CD4-positive, alpha-beta T cell treated with Interferon gamma for 1 hour (primary cell): ENCODE measurements at regions not wholly inside any gene's neighbourhood (a gene's known extent, or its start where the extent isn't known, plus 50 kb on each side); places are given as distances from the start of the nearest gene placed in this dataset.

Experiments used
- DNase-seq: peaks from one replicate; pipeline ENCODE4 v3.0.0-alpha.2; 2020

GRCh38 chr6:129778793-129779192 lies 68.8 kb upstream of the ARHGAP18 start:
- no peak for DNase-seq

- no peak for DNase-seq
These were observed 67.4 kb upstream of the ARHGAP18 start for GRCh38 chr6:129777371-129777770.

- DNase-seq = no peak
These were observed 66.8 kb upstream of the ARHGAP18 start for GRCh38 chr6:129776542-129777330.

GRCh38 chr6:129774697-129775447 lies 64.9 kb upstream of the ARHGAP18 start:
- DNase-seq = peak; percentile 14

DNA sequence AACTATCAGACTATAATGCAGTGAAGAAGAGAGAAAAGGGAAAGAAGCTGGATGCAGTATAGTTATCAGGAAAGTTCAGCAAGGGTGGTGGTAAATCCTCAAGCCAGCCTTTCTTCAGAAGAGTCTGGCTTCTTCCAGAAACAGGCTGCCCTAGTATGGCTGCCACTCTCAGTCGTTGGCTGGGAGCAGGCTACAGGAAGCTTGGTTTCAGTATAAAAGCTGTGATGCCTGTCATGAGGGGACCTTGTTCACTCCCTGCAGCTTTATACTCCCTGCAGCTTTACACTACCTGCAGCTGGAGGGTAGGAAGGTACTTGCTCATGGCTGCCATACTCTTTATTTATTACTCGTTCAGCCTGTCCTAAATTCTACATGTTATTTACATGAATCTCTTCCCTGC lies 63.3 kb upstream of the ARHGAP18 start:
- no peak for DNase-seq

DNA sequence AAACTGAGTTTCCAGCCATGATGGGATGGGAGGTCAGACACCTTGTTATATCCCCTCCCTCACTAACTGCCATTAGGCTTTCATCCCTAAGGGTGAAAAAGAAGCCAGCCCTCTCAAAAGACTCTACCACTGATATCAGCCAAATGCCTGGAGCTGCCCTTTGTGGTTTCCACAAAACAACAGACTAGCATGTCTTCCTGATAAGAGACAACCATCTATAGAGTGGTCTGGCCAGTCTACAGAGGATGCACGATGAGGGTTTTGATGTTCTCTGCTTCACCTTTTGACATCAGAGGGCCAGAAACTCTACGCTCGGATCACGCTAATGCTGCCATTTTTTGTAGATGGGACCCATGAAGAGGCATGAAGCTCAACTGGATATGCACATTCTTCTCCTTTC lies 61.7 kb upstream of the ARHGAP18 start:
- no peak for DNase-seq

DNA sequence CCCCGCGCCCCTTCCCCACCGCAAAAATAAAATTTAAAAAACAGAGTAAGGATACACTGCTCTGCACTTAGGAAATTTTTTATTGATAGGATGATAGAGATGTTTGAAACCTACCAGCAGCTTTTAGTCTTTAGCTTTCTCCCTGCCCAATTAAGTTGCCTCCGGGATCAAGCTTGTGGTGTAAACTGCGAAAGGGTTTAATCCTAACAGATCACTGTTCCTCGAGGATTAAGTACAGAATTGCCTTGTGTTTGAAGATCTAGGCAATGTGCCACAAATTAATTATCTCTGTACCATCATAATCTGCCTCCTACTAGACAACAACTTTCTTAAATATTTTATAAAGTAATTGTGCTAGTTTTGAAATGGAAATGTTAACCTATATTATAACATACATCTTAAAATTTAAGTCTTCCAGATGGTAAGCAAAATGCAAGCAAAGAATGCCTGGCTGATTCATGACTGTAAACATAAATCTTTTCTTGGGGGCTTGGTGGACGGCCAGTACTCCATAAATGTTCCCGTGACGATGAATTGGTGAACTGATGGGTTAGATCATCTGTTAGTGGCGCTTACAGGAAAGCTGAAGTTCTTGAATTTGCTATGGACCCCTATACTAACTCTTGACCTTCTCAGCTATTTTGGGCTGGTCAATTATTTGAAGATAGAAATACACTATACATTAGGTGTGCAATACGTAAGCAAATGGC lies 58.0 kb upstream of the ARHGAP18 start:
- no peak for DNase-seq

DNA sequence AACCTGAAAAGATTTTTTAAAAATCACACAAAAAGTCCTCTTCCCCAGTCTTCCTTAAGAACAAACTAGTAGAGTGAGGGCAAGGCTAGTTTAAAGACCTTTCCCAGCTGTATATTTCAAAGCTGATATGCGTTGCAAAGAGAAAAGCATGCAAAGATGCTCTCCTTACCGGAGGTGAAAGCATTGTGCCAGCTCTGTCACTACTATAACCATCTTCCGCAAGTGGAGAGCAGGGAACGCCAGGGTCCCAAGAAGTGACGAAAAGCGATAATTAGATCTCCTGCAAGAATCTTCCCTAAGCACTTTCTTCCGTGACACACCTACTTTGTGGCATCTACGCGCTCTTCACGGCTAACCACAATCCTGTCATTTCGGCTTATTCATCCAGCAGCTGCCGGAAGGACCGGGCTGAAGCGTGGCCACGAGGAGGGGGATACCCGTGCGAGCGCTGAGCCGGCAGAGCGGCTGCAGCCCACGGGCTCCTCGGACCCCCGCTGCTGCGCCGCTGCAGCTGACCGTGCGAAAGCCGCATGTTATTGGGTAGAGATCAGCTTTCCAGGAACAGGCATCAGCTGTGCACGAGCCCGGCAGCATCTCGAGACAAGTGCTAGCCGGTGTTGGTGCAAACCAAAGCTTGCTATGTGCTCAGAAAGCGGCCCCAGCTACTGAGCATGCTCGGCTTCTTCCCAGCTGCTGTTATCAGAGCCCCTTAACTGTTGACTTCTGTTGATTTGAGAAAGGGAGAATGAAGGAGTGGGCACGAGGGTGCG lies 57.2 kb upstream of the ARHGAP18 start:
- DNase-seq = peak; percentile 29

DNA sequence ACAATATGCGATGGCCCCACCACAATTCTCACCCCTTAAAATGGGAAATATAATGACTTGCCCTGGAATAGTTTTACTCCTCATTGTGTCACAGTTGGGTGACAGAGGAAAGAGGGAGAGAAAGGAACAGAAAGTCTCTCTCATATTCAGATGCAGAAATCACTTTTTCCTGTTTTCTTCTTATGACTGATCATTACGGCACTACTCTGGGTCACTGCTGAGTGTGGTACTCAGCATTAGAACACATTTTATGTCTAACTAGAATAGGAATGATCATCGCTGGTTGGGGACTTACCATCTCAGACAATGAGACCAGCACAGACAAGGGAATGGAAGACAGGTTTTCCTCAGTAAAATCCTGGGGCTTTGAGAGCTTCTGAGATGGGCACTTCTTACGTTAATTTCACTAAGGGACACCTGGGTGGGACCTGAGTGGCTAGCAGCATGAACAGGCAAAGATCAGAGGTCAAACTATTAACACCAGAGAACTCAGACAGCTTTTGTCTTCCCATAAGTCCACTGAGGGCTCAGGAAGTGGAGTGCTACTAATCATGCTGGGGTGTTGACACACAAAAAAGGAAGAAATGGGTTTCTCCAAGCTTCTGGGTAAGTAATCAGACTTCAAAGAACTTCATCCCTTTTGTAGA lies 54.9 kb upstream of the ARHGAP18 start:
- DNase-seq = no peak

GRCh38 chr6:129759796-129760605 lies 50.0 kb upstream of the ARHGAP18 start:
- DNase-seq = no peak
